Neural cell (in vitro differentiated cells): ENCODE measurements at regions not wholly inside any gene's neighbourhood (a gene's known extent, or its start where the extent isn't known, plus 50 kb on each side); places are given as distances from the start of the nearest gene placed in this dataset.

Experiments used
- CTCF ChIP-seq: fragments of 450-650 bp; IDR thresholded peaks from 2 replicates; pipeline ENCODE4 v1.5.1; 2014; ENCODE audit warnings: antibody characterized with exemption, mild to moderate bottlenecking, moderate library complexity; ENCODE audit not compliant: poor library complexity, severe bottlenecking
- EZH2 ChIP-seq: fragments of 200-600, 300-800 bp; shearing (Covaris generic), sonication (generic); IDR thresholded peaks from 2 replicates; pipeline ENCODE4 v1.6.1; 2014; ENCODE audit warnings: antibody characterized with exemption, low read length, borderline replicate concordance, mild to moderate bottlenecking; ENCODE audit not compliant: insufficient read depth, poor library complexity, severe bottlenecking
- SMC3 ChIP-seq: fragments of 450-650 bp; conservative IDR thresholded peaks from 2 replicates; pipeline ENCODE4 v1.6.1; 2014; ENCODE audit warnings: antibody characterized with exemption, mild to moderate bottlenecking, moderate library complexity; ENCODE audit not compliant: poor library complexity
- TAF1 ChIP-seq: IDR thresholded peaks from 2 replicates; pipeline ENCODE4 v1.6.1; 2012; ENCODE audit warnings: low read depth
- TF ChIP-seq, protein P1 (sequence below): IDR thresholded peaks from 2 replicates; pipeline ENCODE4 v1.6.1; 2012; ENCODE audit warnings: borderline replicate concordance

GRCh38 chr6:137673603-137674002 lies 179.4 kb upstream of the OLIG3 start:
- TF ChIP-seq CTCF (no peak), EZH2 (no peak), SMC3 (no peak), TAF1 (no peak)
- TF ChIP-seq, protein P1, sequence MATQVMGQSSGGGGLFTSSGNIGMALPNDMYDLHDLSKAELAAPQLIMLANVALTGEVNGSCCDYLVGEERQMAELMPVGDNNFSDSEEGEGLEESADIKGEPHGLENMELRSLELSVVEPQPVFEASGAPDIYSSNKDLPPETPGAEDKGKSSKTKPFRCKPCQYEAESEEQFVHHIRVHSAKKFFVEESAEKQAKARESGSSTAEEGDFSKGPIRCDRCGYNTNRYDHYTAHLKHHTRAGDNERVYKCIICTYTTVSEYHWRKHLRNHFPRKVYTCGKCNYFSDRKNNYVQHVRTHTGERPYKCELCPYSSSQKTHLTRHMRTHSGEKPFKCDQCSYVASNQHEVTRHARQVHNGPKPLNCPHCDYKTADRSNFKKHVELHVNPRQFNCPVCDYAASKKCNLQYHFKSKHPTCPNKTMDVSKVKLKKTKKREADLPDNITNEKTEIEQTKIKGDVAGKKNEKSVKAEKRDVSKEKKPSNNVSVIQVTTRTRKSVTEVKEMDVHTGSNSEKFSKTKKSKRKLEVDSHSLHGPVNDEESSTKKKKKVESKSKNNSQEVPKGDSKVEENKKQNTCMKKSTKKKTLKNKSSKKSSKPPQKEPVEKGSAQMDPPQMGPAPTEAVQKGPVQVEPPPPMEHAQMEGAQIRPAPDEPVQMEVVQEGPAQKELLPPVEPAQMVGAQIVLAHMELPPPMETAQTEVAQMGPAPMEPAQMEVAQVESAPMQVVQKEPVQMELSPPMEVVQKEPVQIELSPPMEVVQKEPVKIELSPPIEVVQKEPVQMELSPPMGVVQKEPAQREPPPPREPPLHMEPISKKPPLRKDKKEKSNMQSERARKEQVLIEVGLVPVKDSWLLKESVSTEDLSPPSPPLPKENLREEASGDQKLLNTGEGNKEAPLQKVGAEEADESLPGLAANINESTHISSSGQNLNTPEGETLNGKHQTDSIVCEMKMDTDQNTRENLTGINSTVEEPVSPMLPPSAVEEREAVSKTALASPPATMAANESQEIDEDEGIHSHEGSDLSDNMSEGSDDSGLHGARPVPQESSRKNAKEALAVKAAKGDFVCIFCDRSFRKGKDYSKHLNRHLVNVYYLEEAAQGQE, result no peak
